SK-N-SH (cell line): ENCODE measurements at regions not wholly inside any gene's neighbourhood (a gene's known extent, or its start where the extent isn't known, plus 50 kb on each side); places are given as distances from the start of the nearest gene placed in this dataset.

Experiments
- CTCF ChIA-PET: fragments of 300-600, 350-600 bp; formaldehyde crosslinking; extraction: SDS; loops from one replicate; lab custom pipeline; 2021; lab: Yijun Ruan, JAX
- POLR2A ChIA-PET: fragments of 350-600 bp; sonication (Branson Sonifier 250); formaldehyde crosslinking; extraction: SDS; loops from one replicate; lab custom pipeline; 2020; ENCODE audit warnings: antibody characterized with exemption, inconsistent platforms; lab: Yijun Ruan, JAX
- DNase-seq: peaks from one replicate; pipeline ENCODE4 v3.0.0; 2012
- H2AFZ ChIP-seq: fragments of 200-600 bp; sonication (generic); 2 replicates; pipeline ENCODE4 v1.8.1; 2016; ENCODE audit warnings: antibody characterized with exemption, mild to moderate bottlenecking, low read depth
- H3F3A ChIP-seq: fragments of 200-600 bp; sonication (generic); replicated peaks from 2 replicates; pipeline ENCODE3; 2016; ENCODE audit warnings: antibody characterized with exemption, mild to moderate bottlenecking; ENCODE audit not compliant: insufficient read depth
- H3K27ac ChIP-seq, 2 experiments: fragments of 200-500 bp in 1 of 2; fragments of 200-600 bp in 1 of 2; sonication (Bioruptor generic) in 1 of 2; sonication (generic), shearing (Covaris generic) in 1 of 2; 2 replicates each; pipeline versions ENCODE4 v1.5.1 to v1.6.1; 2014 to 2016; ENCODE audit warnings: low read depth in 2 of 2, inconsistent platforms in 1 of 2, low read length in 1 of 2, mild to moderate bottlenecking in 1 of 2, mixed read lengths in 1 of 2
- H3K27me3 ChIP-seq: fragments of 200-600 bp; sonication (generic), shearing (Covaris generic); 2 replicates; pipeline ENCODE4 v1.6.1; 2016; ENCODE audit warnings: mixed run types; ENCODE audit not compliant: insufficient read depth
- H3K36me3 ChIP-seq, 2 experiments: fragments of 200-500 bp in 1 of 2; fragments of 200-600 bp in 1 of 2; sonication (Bioruptor generic) in 1 of 2; sonication (generic) in 1 of 2; replicated peaks in 1 of 2; 2 replicates each; pipeline versions ENCODE3 to v1.5.1; 2014 to 2016; ENCODE audit warnings: low read length in 1 of 2, mild to moderate bottlenecking in 1 of 2; ENCODE audit not compliant: insufficient read depth in 2 of 2, control insufficient read depth in 1 of 2
- H3K4me1 ChIP-seq, 2 experiments: fragments of 200-500 bp in 1 of 2; fragments of 200-600 bp in 1 of 2; sonication (Bioruptor generic) in 1 of 2; sonication (generic), shearing (Covaris generic) in 1 of 2; 2 replicates each; pipeline versions ENCODE4 v1.5.1 to v1.6.1; 2014 to 2016; ENCODE audit warnings: low read depth in 1 of 2, low read length in 1 of 2, mixed run types in 1 of 2; ENCODE audit not compliant: insufficient read depth in 2 of 2, control insufficient read depth in 1 of 2
- H3K4me2 ChIP-seq: fragments of 200-600 bp; sonication (generic), shearing (Covaris generic); 2 replicates; pipeline ENCODE4 v1.6.1; 2017; ENCODE audit warnings: mixed run types
- H3K4me3 ChIP-seq, 2 experiments: fragments of 200-500 bp in 1 of 2; fragments of 200-600 bp in 1 of 2; sonication (Bioruptor generic) in 1 of 2; sonication (generic), shearing (Covaris generic) in 1 of 2; 2 replicates each; pipeline versions ENCODE4 v1.5.1 to v1.8.1; 2014 to 2016; ENCODE audit warnings: low read depth in 2 of 2, inconsistent platforms in 1 of 2, low read length in 1 of 2, mild to moderate bottlenecking in 1 of 2, mixed read lengths in 1 of 2, moderate library complexity in 1 of 2
- H3K79me2 ChIP-seq: fragments of 200-600 bp; sonication (generic); 2 replicates; pipeline ENCODE4 v1.8.1; 2017; ENCODE audit warnings: mild to moderate bottlenecking; ENCODE audit not compliant: insufficient read depth
- H3K9ac ChIP-seq: fragments of 200-600 bp; sonication (generic); 2 replicates; pipeline ENCODE4 v1.6.1; 2017; ENCODE audit warnings: mixed run types
- H3K9me2 ChIP-seq: fragments of 200-600 bp; sonication (generic); 2 replicates; pipeline ENCODE4 v1.6.1; 2017; ENCODE audit warnings: mixed run types
- H3K9me3 ChIP-seq: fragments of 200-600 bp; sonication (generic); 2 replicates; pipeline ENCODE4 v1.6.1; 2017; ENCODE audit warnings: mixed run types, mild to moderate bottlenecking, moderate library complexity
- H4K20me1 ChIP-seq: fragments of 200-600 bp; sonication (generic); 2 replicates; pipeline ENCODE4 v1.6.1; 2017; ENCODE audit warnings: mild to moderate bottlenecking, mixed run types; ENCODE audit not compliant: insufficient read depth
- ELF1 ChIP-seq: IDR thresholded peaks from 2 replicates; pipeline ENCODE4 v1.4.0; 2012
- EP300 ChIP-seq, 2 experiments: IDR thresholded peaks; 2 replicates each; pipeline versions ENCODE4 v1.4.0 to v1.6.1; 2012; ENCODE audit warnings: borderline replicate concordance in 1 of 2, low read depth in 1 of 2, low read length in 1 of 2
- EZH2phosphoT487 ChIP-seq: fragments of 200-600 bp; sonication (generic); IDR thresholded peaks from 2 replicates; pipeline ENCODE4 v1.6.1; 2017; ENCODE audit warnings: low read depth, mixed run types, mild to moderate bottlenecking, antibody characterized with exemption, moderate library complexity, borderline replicate concordance
- FOSL2 ChIP-seq: IDR thresholded peaks from 2 replicates; pipeline ENCODE4 v1.4.0; 2012; ENCODE audit warnings: low read depth, mild to moderate bottlenecking, moderate library complexity, borderline replicate concordance
- FOXJ3 ChIP-seq: sonication (generic); formaldehyde crosslinking; IDR thresholded peaks from 2 replicates; pipeline ENCODE4 v1.5.1; 2020; ENCODE audit warnings: mild to moderate bottlenecking, missing genetic modification reagents
- FOXM1 ChIP-seq: IDR thresholded peaks from 2 replicates; pipeline ENCODE4 v1.4.0; 2012; ENCODE audit warnings: low read depth, mild to moderate bottlenecking
- GATA2 ChIP-seq: sonication (generic); formaldehyde crosslinking; IDR thresholded peaks from 2 replicates; pipeline ENCODE4 v1.5.0; 2020; ENCODE audit warnings: mild to moderate bottlenecking, missing genetic modification reagents
- JUND ChIP-seq: IDR thresholded peaks from 2 replicates; pipeline ENCODE4 v1.4.0; 2012
- MXI1 ChIP-seq: IDR thresholded peaks from 2 replicates; pipeline ENCODE4 v1.6.1; 2012; ENCODE audit warnings: mild to moderate bottlenecking, low read depth, low read length, improper control_type of control experiment
- NRF1 ChIP-seq: IDR thresholded peaks from 2 replicates; pipeline ENCODE4 v1.6.1; 2012; ENCODE audit warnings: low read depth, mild to moderate bottlenecking, low read length
- POLR2AphosphoS5 ChIP-seq: IDR thresholded peaks from 2 replicates; pipeline ENCODE4 v1.6.1; 2012; ENCODE audit warnings: low read depth, low read length
- RAD21 ChIP-seq: IDR thresholded peaks from 2 replicates; pipeline ENCODE4 v1.6.1; 2012; ENCODE audit warnings: mild to moderate bottlenecking, low read length
- RFX5 ChIP-seq: IDR thresholded peaks from 2 replicates; pipeline ENCODE4 v1.6.1; 2012; ENCODE audit warnings: mild to moderate bottlenecking, improper control_type of control experiment, low read length
- SIN3A ChIP-seq: IDR thresholded peaks from 2 replicates; pipeline ENCODE4 v1.6.1; 2012; ENCODE audit warnings: low read depth, mild to moderate bottlenecking, low read length, moderate library complexity, borderline replicate concordance
- SMC3 ChIP-seq: IDR thresholded peaks from 2 replicates; pipeline ENCODE4 v1.6.1; 2012; ENCODE audit warnings: low read depth, low read length, improper control_type of control experiment
- TCF12 ChIP-seq: IDR thresholded peaks from 2 replicates; pipeline ENCODE4 v1.4.0; 2012
- USF2 ChIP-seq: fragments of 150-350 bp; IDR thresholded peaks from 2 replicates; pipeline ENCODE4 v1.6.1; 2017; ENCODE audit warnings: antibody characterized with exemption, low read length, low read depth, borderline replicate concordance
- YY1 ChIP-seq: IDR thresholded peaks from 2 replicates; pipeline ENCODE4 v1.4.0; 2012; ENCODE audit warnings: low read depth, mild to moderate bottlenecking
- WGBS: methylation state at CpG from one replicate; pipeline ENCODE4 v1.1.6; 2017; ENCODE audit warnings: low lambda C conversion rate; 5-methylcytosine and 5-hydroxymethylcytosine counted together
- TF ChIP-seq, protein P1 (sequence below): IDR thresholded peaks from 2 replicates; pipeline ENCODE4 v1.4.0; 2012; ENCODE audit warnings: low read depth, borderline replicate concordance
- TF ChIP-seq, protein P2 (sequence below): IDR thresholded peaks from 2 replicates; pipeline ENCODE4 v1.4.0; 2012; ENCODE audit warnings: low read depth
- TF ChIP-seq, protein P3 (sequence below): fragments of 200-600 bp; sonication (generic); IDR thresholded peaks from 2 replicates; pipeline ENCODE4 v1.6.1; 2017; ENCODE audit warnings: antibody characterized with exemption, mild to moderate bottlenecking, moderate library complexity
- TF ChIP-seq, protein P4 (sequence below): fragments of 150-350 bp; IDR thresholded peaks from 2 replicates; pipeline ENCODE4 v1.6.1; 2016; ENCODE audit warnings: mild to moderate bottlenecking, low read depth, low read length

- no peaks in the 10 kb centered on the region; a peak in 1 of 4 replicates for H3K4me1 ChIP-seq
- POLR2A ChIA-PET, result no interaction called here
Observed at GRCh38 chr3:144185276-144185675, 213.7 kb downstream of the DIPK2A start.

DNA sequence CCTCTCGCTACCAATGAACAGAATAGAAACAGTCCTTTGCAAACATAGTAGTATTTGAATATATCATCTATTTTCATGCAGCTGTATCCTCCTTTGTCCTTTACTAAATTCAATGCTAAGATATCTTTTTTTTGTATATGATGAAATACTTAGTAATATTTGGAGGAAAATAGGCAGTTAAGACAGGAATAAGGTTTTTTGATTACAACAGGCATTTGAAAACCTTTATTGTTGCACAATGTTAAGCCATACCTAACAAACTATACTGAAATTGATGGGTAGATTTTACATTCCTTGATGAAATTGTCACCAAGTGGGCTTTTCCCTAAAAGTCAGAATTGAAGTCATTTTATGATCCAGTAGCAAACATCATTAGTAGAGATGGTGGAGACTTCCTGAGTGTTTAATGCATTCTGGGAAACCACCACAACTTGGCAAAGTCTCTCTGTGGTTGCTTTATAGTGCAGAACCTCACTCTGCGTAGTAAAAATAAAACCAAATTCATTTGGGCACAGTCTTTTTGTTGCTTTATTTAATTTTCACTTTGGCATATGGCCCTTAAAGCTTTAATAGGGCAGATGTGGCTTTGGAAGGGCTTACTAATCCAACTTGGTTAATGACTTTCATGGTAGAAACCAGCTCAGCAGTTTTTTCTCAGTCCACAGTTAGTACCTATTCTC lies 216.0 kb downstream of the DIPK2A start:
- DNase-seq, result no peak
- Histone ChIP-seq H3K4me3 (no peak overlapping the region), H2AFZ (no peak overlapping the region), H3F3A (no peaks in the 10 kb centered on the region), H3K4me2 (no peak overlapping the region), H3K9me2 (no peaks in the 10 kb centered on the region), H3K27ac (no peak overlapping the region), H3K9me3 (no peaks in the 10 kb centered on the region), H3K36me3 (no peaks in the 10 kb centered on the region), H4K20me1 (no peaks in the 10 kb centered on the region), H3K4me1 (no peaks in the 10 kb centered on the region; a peak in 1 of 4 replicates), H3K9ac (no peak overlapping the region), H3K79me2 (no peaks in the 10 kb centered on the region), H3K27me3 (no peaks in the 10 kb centered on the region)
- ChIA-PET POLR2A (no interaction called here), CTCF (no interaction called here)
- 7% methylated on average over 2 of the region's 2 CpGs for WGBS
- no peak for TF ChIP-seq USF2
- TF ChIP-seq TCF12, result no peak
- no peak for TF ChIP-seq EZH2phosphoT487
- TF ChIP-seq, protein P1, sequence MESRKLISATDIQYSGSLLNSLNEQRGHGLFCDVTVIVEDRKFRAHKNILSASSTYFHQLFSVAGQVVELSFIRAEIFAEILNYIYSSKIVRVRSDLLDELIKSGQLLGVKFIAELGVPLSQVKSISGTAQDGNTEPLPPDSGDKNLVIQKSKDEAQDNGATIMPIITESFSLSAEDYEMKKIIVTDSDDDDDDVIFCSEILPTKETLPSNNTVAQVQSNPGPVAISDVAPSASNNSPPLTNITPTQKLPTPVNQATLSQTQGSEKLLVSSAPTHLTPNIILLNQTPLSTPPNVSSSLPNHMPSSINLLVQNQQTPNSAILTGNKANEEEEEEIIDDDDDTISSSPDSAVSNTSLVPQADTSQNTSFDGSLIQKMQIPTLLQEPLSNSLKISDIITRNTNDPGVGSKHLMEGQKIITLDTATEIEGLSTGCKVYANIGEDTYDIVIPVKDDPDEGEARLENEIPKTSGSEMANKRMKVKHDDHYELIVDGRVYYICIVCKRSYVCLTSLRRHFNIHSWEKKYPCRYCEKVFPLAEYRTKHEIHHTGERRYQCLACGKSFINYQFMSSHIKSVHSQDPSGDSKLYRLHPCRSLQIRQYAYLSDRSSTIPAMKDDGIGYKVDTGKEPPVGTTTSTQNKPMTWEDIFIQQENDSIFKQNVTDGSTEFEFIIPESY, result no peak
- TF ChIP-seq SIN3A, result no peak
- TF ChIP-seq, protein P2, sequence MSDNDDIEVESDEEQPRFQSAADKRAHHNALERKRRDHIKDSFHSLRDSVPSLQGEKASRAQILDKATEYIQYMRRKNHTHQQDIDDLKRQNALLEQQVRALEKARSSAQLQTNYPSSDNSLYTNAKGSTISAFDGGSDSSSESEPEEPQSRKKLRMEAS, result no peak
- no peak for TF ChIP-seq EP300 (IDR thresholded peaks at IDR 0.05; ENCODE audit: borderline replicate concordance in 1 of 2, low read depth in 1 of 2, low read length in 1 of 2)
- TF ChIP-seq FOXM1, result no peak

More at GRCh38 chr3:144185276-144185675, 213.7 kb downstream of the DIPK2A start:
- Histone ChIP-seq H4K20me1 (no peaks in the 10 kb centered on the region), H3K79me2 (no peaks in the 10 kb centered on the region), H3K9me2 (no peaks in the 10 kb centered on the region), H3K9ac (no peak overlapping the region), H2AFZ (no peak overlapping the region), H3K4me3 (no peak overlapping the region), H3F3A (no peaks in the 10 kb centered on the region), H3K4me2 (no peak overlapping the region), H3K27ac (no peak overlapping the region), H3K36me3 (no peaks in the 10 kb centered on the region), H3K9me3 (no peaks in the 10 kb centered on the region), H3K27me3 (no peaks in the 10 kb centered on the region)
- CTCF ChIA-PET, result no interaction called here
- no peak for TF ChIP-seq SMC3
- TF ChIP-seq TCF12, result no peak
- TF ChIP-seq GATA2 (CRISPR knock-in tag), result no peak
- no peak for TF ChIP-seq POLR2AphosphoS5
- TF ChIP-seq, protein P2, result no peak
- no peak for TF ChIP-seq MXI1
- no peak for TF ChIP-seq FOXM1
- no peak for TF ChIP-seq JUND
- TF ChIP-seq FOSL2, result no peak
- TF ChIP-seq YY1, result no peak
- no peak for TF ChIP-seq RFX5
- no peak for TF ChIP-seq EP300 (IDR thresholded peaks at IDR 0.05; ENCODE audit: borderline replicate concordance in 1 of 2, low read depth in 1 of 2, low read length in 1 of 2)
- no peak for TF ChIP-seq NRF1
- no peak for TF ChIP-seq RAD21
- TF ChIP-seq, protein P3, sequence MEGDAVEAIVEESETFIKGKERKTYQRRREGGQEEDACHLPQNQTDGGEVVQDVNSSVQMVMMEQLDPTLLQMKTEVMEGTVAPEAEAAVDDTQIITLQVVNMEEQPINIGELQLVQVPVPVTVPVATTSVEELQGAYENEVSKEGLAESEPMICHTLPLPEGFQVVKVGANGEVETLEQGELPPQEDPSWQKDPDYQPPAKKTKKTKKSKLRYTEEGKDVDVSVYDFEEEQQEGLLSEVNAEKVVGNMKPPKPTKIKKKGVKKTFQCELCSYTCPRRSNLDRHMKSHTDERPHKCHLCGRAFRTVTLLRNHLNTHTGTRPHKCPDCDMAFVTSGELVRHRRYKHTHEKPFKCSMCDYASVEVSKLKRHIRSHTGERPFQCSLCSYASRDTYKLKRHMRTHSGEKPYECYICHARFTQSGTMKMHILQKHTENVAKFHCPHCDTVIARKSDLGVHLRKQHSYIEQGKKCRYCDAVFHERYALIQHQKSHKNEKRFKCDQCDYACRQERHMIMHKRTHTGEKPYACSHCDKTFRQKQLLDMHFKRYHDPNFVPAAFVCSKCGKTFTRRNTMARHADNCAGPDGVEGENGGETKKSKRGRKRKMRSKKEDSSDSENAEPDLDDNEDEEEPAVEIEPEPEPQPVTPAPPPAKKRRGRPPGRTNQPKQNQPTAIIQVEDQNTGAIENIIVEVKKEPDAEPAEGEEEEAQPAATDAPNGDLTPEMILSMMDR, result no peak
- TF ChIP-seq, protein P4, sequence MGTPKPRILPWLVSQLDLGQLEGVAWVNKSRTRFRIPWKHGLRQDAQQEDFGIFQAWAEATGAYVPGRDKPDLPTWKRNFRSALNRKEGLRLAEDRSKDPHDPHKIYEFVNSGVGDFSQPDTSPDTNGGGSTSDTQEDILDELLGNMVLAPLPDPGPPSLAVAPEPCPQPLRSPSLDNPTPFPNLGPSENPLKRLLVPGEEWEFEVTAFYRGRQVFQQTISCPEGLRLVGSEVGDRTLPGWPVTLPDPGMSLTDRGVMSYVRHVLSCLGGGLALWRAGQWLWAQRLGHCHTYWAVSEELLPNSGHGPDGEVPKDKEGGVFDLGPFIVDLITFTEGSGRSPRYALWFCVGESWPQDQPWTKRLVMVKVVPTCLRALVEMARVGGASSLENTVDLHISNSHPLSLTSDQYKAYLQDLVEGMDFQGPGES, result no peak
- TF ChIP-seq ELF1, result no peak
- TF ChIP-seq FOXJ3 (CRISPR knock-in tag), result no peak
- no peak for DNase-seq
- 3% methylated on average over 3 of the region's 3 CpGs for WGBS
